Tibial artery (tissue), 4 donors: ENCODE measurements at regions not wholly inside any gene's neighbourhood (a gene's known extent, or its start where the extent isn't known, plus 50 kb on each side); places are given as distances from the start of the nearest gene placed in this dataset.

Source experiments
- DNase-seq, 2 donors: peaks; one replicate each; pipeline ENCODE4 v3.0.0-alpha.2; 2019
- H3K27ac ChIP-seq, 2 donors: fragments of 200-600 bp; sonication (generic) in 1 of 2; 1 replicate in 1 of 2; 2 replicates in 1 of 2; pipeline ENCODE4 v1.5.1; 2018 to 2019; ENCODE audit warnings: mild to moderate bottlenecking in 1 of 2
- H3K27me3 ChIP-seq, 2 donors: fragments of 200-600 bp; sonication (generic) in 1 of 2; one replicate each; pipeline versions ENCODE4 v1.5.1 to v1.6.0; 2016 to 2019
- H3K36me3 ChIP-seq, 3 donors: fragments of 200-600 bp; sonication (generic) in 2 of 3; one replicate each; pipeline ENCODE4 v1.5.1; 2016 to 2019; ENCODE audit warnings: mild to moderate bottlenecking in 2 of 3
- H3K4me1 ChIP-seq, 4 donors: fragments of 200-600 bp; sonication (generic) in 2 of 4; 1 replicate in 3 of 4; 2 replicates in 1 of 4; pipeline ENCODE4 v1.5.1; 2016 to 2019
- H3K4me3 ChIP-seq, 2 donors: fragments of 200-600 bp; sonication (generic) in 1 of 2; 1 replicate in 1 of 2; 2 replicates in 1 of 2; pipeline ENCODE4 v1.5.1; 2018 to 2019; ENCODE audit warnings: mild to moderate bottlenecking in 2 of 2
- H3K9me3 ChIP-seq, 3 donors: fragments of 200-600 bp; sonication (generic) in 1 of 3; one replicate each; pipeline ENCODE4 v1.5.1; 2016 to 2019
- CTCF ChIP-seq, 2 experiments: fragments of 200-600 bp in 1 of 2; fragments of 450-650 bp in 1 of 2; IDR thresholded peaks; one replicate each; pipeline ENCODE4 v1.5.1; 2017 to 2019; ENCODE audit warnings: antibody characterized with exemption in 2 of 2, mild to moderate bottlenecking in 1 of 2, moderate library complexity in 1 of 2
- intact Hi-C: fragments of 100-400 bp; cut with DNase I; formaldehyde crosslinking; loops from one replicate; pipeline ENCODE4 v1.15.0; 2023; ENCODE audit warnings: low total_unique reads

DNA sequence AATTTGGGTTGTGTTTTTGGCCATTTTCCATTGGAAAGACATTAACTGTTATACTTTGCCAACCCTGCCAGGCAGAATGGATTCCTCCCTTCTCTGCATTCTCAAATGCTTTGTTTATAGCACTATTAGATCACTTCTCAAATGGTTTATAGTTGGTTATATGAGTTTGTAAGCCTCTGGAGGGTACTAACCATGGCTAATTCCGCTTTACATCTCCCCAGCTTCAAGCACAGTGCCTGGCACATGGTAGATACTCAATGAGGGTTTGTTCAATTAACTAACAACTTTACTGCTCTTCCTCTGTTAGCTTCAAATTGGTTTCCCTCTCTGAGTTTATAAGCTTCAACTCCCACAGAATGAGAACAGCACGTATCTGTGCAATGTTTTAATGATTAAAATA, 213.5 kb downstream of the SOX11 start:
- no peaks in the 10 kb centered on the region for H3K36me3 ChIP-seq
- H3K27ac ChIP-seq = no peak overlapping the region
- H3K27me3 ChIP-seq = no peaks in the 10 kb centered on the region
- intact Hi-C loops = no loop called here
- no peaks in the 10 kb centered on the region for H3K9me3 ChIP-seq
- no peak overlapping the region for H3K4me3 ChIP-seq
- H3K4me1 ChIP-seq = no peaks in the 10 kb centered on the region
- DNase-seq = no peak
- TF ChIP-seq CTCF (IDR thresholded peaks at IDR 0.05) = no peak

DNA sequence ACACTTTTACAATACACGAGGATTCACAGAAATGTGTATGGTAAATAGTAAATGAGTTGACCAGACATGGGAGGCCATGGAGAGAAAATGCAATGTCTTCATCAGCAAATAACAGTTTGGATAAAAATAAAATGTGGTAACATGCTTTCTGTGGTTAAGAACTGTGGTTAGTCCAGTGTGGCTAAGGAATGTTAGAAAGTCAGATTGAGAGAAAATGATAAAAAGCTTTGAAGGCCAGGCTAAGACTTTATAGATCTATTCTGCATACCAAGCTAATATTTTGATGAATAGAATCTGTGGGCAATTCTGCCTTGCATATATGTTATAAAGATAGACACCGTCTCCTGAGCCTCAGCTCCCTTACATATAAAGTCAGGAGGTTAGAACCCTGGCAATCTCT, 215.9 kb downstream of the SOX11 start:
- DNase-seq = no peak
- Histone ChIP-seq H3K27ac (no peak overlapping the region), H3K4me3 (no peak overlapping the region), H3K36me3 (no peaks in the 10 kb centered on the region), H3K9me3 (no peaks in the 10 kb centered on the region), H3K27me3 (no peaks in the 10 kb centered on the region), H3K4me1 (no peaks in the 10 kb centered on the region)
- no peak for TF ChIP-seq CTCF (IDR thresholded peaks at IDR 0.05)
- intact Hi-C loops = no loop called here

DNA sequence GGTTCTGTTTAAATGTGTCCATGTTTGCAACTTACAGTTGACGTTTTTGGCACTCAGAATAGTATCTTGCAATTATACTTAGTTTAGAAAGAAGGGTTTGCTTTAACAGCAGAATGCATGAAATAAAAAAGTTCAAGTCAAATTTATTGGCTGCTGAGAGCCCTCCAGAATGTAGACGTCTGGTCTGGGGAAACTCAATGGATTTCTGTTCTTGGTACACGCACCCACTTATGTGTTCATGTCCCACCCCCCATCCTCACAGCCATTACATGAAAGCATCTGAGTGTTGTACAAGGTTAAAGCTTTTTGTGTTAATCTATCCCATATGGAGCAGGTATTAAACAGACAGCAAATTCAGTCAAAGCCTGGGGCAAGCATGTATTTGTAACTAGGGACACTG, 219.5 kb downstream of the SOX11 start:
- no peaks in the 10 kb centered on the region for H3K9me3 ChIP-seq
- no peaks in the 10 kb centered on the region for H3K4me1 ChIP-seq
- no peaks in the 10 kb centered on the region for H3K27me3 ChIP-seq
- TF ChIP-seq CTCF (IDR thresholded peaks at IDR 0.05) = no peak
- H3K27ac ChIP-seq = no peak overlapping the region
- no peak for DNase-seq
- intact Hi-C loops = no loop called here
- no peaks in the 10 kb centered on the region for H3K36me3 ChIP-seq
- no peak overlapping the region for H3K4me3 ChIP-seq

GRCh38 chr2:5913711-5914395, 221.7 kb downstream of the SOX11 start:
- Histone ChIP-seq H3K9me3 (no peaks in the 10 kb centered on the region), H3K27ac (no peak overlapping the region), H3K4me1 (no peaks in the 10 kb centered on the region), H3K4me3 (no peak overlapping the region), H3K27me3 (no peaks in the 10 kb centered on the region), H3K36me3 (no peaks in the 10 kb centered on the region)
- intact Hi-C loops = no loop called here
- no peak for DNase-seq
- TF ChIP-seq CTCF (IDR thresholded peaks at IDR 0.05) = no peak

GRCh38 chr2:5914811-5915611, 222.8 kb downstream of the SOX11 start:
- no peaks in the 10 kb centered on the region for H3K27me3 ChIP-seq
- TF ChIP-seq CTCF (IDR thresholded peaks at IDR 0.05) = no peak
- H3K4me3 ChIP-seq = no peak overlapping the region
- no peak overlapping the region for H3K27ac ChIP-seq
- no peak for DNase-seq
- intact Hi-C loops = no loop called here
- H3K9me3 ChIP-seq = no peaks in the 10 kb centered on the region
- H3K36me3 ChIP-seq = no peaks in the 10 kb centered on the region
- H3K4me1 ChIP-seq = no peaks in the 10 kb centered on the region
